Uterus (tissue), 3 donors: ENCODE measurements at regions not wholly inside any gene's neighbourhood (a gene's known extent, or its start where the extent isn't known, plus 50 kb on each side); places are given as distances from the start of the nearest gene placed in this dataset.

ENCODE experiments used
- DNase-seq, 2 donors: peaks; one replicate each; pipeline ENCODE4 v3.0.0-alpha.2; 2019 to 2020
- H3K27ac ChIP-seq, 2 donors: fragments of 200-600 bp; sonication (generic); 1 replicate in 1 of 2; 2 replicates in 1 of 2; pipeline ENCODE4 v1.5.1; 2016 to 2018
- H3K27me3 ChIP-seq, 2 donors: fragments of 200-600 bp; sonication (generic); one replicate each; pipeline ENCODE4 v1.5.1; 2018 to 2019; ENCODE audit warnings: control low read depth in 1 of 2
- H3K36me3 ChIP-seq, 2 donors: fragments of 200-600 bp; sonication (generic); one replicate each; pipeline ENCODE4 v1.5.1; 2019; ENCODE audit warnings: control low read depth in 1 of 2
- H3K4me1 ChIP-seq, 2 donors: fragments of 200-600 bp; sonication (generic); one replicate each; pipeline ENCODE4 v1.5.1; 2018 to 2019; ENCODE audit warnings: control low read depth in 1 of 2
- H3K4me3 ChIP-seq, 2 donors: fragments of 200-600 bp; sonication (generic); 1 replicate in 1 of 2; 2 replicates in 1 of 2; pipeline ENCODE4 v1.5.1; 2018 to 2019; ENCODE audit warnings: mild to moderate bottlenecking in 1 of 2
- H3K9me3 ChIP-seq, 2 donors: fragments of 200-600 bp; sonication (generic); one replicate each; pipeline ENCODE4 v1.5.1; 2019; ENCODE audit warnings: control low read depth in 1 of 2
- POLR2A ChIP-seq, 2 donors: fragments of 450-650 bp; IDR thresholded peaks; one replicate each; pipeline ENCODE4 v1.6.1; 2016; ENCODE audit warnings: antibody characterized with exemption in 2 of 2, mild to moderate bottlenecking in 1 of 2, moderate library complexity in 1 of 2
- intact Hi-C: fragments of 100-400 bp; cut with DNase I; formaldehyde crosslinking; loops from one replicate; pipeline ENCODE4 v1.15.1; 2023; ENCODE audit warnings: low total_unique reads
- TF ChIP-seq, protein P1 (sequence below), 4 experiments: fragments of 200-600 bp in 2 of 4; fragments of 450-650 bp in 2 of 4; sonication (generic) in 2 of 4; IDR thresholded peaks; one replicate each; pipeline ENCODE4 v1.5.1; 2016 to 2019; ENCODE audit warnings: antibody characterized with exemption in 4 of 4, mild to moderate bottlenecking in 2 of 4, moderate library complexity in 1 of 4
- donor health status: DM: yes; HTN: yes; CAD: no.

GRCh38 chr2:47650001-47650535, 79.3 kb upstream of the KCNK12 start:
- DNase-seq: no peak
- Histone ChIP-seq H3K4me3 (no peak overlapping the region), H3K4me1 (no peaks in the 10 kb centered on the region), H3K9me3 (no peaks in the 10 kb centered on the region), H3K27ac (no peak overlapping the region), H3K27me3 (no peaks in the 10 kb centered on the region), H3K36me3 (no peaks in the 10 kb centered on the region)
- intact Hi-C loops: no loop called here
- TF ChIP-seq, protein P1, sequence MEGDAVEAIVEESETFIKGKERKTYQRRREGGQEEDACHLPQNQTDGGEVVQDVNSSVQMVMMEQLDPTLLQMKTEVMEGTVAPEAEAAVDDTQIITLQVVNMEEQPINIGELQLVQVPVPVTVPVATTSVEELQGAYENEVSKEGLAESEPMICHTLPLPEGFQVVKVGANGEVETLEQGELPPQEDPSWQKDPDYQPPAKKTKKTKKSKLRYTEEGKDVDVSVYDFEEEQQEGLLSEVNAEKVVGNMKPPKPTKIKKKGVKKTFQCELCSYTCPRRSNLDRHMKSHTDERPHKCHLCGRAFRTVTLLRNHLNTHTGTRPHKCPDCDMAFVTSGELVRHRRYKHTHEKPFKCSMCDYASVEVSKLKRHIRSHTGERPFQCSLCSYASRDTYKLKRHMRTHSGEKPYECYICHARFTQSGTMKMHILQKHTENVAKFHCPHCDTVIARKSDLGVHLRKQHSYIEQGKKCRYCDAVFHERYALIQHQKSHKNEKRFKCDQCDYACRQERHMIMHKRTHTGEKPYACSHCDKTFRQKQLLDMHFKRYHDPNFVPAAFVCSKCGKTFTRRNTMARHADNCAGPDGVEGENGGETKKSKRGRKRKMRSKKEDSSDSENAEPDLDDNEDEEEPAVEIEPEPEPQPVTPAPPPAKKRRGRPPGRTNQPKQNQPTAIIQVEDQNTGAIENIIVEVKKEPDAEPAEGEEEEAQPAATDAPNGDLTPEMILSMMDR (IDR thresholded peaks at IDR 0.05): no peak
- no peak for TF ChIP-seq POLR2A (IDR thresholded peaks at IDR 0.05)

DNA sequence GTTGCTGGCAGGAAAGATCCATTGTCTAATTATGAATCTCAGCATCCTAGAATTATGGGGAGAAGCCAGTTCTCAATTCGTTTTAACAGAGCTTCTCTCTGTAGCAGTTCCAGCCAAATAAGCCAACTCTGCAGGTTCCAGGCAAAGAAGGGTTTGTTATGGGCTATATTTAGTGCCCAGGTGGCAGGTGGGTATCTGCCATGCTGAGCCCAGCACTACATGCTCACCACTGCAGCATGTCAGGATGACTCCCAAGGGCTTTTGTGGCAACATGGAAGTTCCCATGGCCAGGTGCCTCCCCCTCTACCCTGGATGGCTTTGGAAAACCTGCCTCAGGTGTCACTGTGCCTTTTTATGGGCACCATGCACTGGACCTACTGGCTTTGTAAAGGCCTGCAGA, 74.5 kb upstream of the KCNK12 start:
- H3K27ac ChIP-seq: no peak overlapping the region
- H3K36me3 ChIP-seq: no peaks in the 10 kb centered on the region
- no peaks in the 10 kb centered on the region for H3K4me1 ChIP-seq
- DNase-seq: no peak
- H3K27me3 ChIP-seq: no peaks in the 10 kb centered on the region
- intact Hi-C loops: no loop called here
- no peaks in the 10 kb centered on the region for H3K9me3 ChIP-seq
- no peak overlapping the region for H3K4me3 ChIP-seq
- TF ChIP-seq, protein P1 (IDR thresholded peaks at IDR 0.05): no peak
- TF ChIP-seq POLR2A (IDR thresholded peaks at IDR 0.05): no peak

GRCh38 chr2:47644351-47644750, 73.6 kb upstream of the KCNK12 start:
- TF ChIP-seq POLR2A (IDR thresholded peaks at IDR 0.05): no peak
- TF ChIP-seq, protein P1 (IDR thresholded peaks at IDR 0.05): no peak
- Histone ChIP-seq H3K27ac (no peak overlapping the region), H3K9me3 (no peaks in the 10 kb centered on the region), H3K27me3 (no peaks in the 10 kb centered on the region), H3K36me3 (no peaks in the 10 kb centered on the region), H3K4me3 (no peak overlapping the region), H3K4me1 (no peaks in the 10 kb centered on the region)
- intact Hi-C loops: no loop called here
- no peak for DNase-seq

DNA sequence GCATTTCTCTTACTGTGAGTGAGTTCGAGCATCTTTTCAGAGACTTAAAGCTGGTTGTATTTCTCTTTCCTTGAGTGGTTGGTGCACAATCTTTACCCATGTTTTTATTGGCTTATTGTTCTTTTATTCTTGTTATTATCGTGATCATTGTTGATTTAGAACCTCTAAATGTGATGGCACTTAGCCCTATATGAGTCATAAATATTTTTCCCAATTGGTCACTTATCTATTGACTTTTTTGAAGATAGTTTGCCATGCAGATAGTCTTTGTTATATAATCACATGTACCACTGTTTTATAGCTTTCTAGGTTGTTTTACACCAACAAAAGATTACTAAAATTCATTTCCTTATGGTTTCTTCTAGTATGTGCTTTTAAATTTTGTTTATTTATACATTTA, 70.6 kb upstream of the KCNK12 start:
- no peak for TF ChIP-seq POLR2A (IDR thresholded peaks at IDR 0.05)
- TF ChIP-seq, protein P1 (IDR thresholded peaks at IDR 0.05): no peak
- intact Hi-C loops: no loop called here
- H3K27me3 ChIP-seq: no peaks in the 10 kb centered on the region
- no peak overlapping the region for H3K4me3 ChIP-seq
- H3K4me1 ChIP-seq: no peaks in the 10 kb centered on the region
- no peaks in the 10 kb centered on the region for H3K9me3 ChIP-seq
- no peaks in the 10 kb centered on the region for H3K36me3 ChIP-seq
- H3K27ac ChIP-seq: no peak overlapping the region
- no peak for DNase-seq

DNA sequence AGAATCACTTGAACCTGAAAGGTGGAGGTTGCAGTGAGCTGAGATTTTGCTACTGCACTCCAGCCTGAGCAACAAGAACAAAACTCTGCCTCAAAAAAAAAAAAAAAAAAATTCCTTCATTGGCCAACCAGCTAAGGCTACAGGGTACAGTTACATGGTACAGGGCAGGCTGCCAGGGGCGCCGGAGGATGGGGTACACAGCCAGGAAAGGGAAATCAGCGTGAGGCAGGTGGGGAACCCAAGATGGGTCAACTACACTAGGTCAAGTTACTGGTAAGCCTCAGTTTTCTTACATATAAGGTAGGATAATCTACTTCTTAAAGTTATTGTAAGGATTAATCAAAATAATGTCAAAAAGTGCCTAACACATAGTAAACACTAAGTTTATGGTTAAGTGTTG, 69.6 kb upstream of the KCNK12 start:
- Histone ChIP-seq H3K4me3 (no peak overlapping the region), H3K27me3 (no peaks in the 10 kb centered on the region), H3K27ac (no peak overlapping the region), H3K36me3 (no peaks in the 10 kb centered on the region), H3K9me3 (no peaks in the 10 kb centered on the region), H3K4me1 (no peaks in the 10 kb centered on the region)
- TF ChIP-seq POLR2A (IDR thresholded peaks at IDR 0.05): no peak
- TF ChIP-seq, protein P1 (IDR thresholded peaks at IDR 0.05): no peak
- DNase-seq: no peak
- intact Hi-C loops: no loop called here
